Neural cell (in vitro differentiated cells): ENCODE measurements at regions not wholly inside any gene's neighbourhood (a gene's known extent, or its start where the extent isn't known, plus 50 kb on each side); places are given as distances from the start of the nearest gene placed in this dataset.

Source experiments
- H2AFZ ChIP-seq: fragments of 200-600, 300-800 bp; sonication (generic), shearing (Covaris generic); 2 replicates; pipeline ENCODE4 v1.6.0; 2014; ENCODE audit warnings: low read depth, mild to moderate bottlenecking, antibody characterized with exemption, low read length, moderate library complexity
- H3F3A ChIP-seq: fragments of 200-600 bp; shearing (Covaris generic); 2 replicates; pipeline ENCODE4 v1.6.1; 2016; ENCODE audit warnings: mild to moderate bottlenecking, moderate library complexity, mixed read lengths, antibody characterized with exemption, low read length; ENCODE audit not compliant: insufficient read depth, poor library complexity, severe bottlenecking
- H3K27ac ChIP-seq: fragments of 200-600, 300-800 bp; sonication (generic), shearing (Covaris generic); 2 replicates; pipeline ENCODE4 v1.5.1; 2014; ENCODE audit warnings: mild to moderate bottlenecking, low read length, moderate library complexity
- H3K27me3 ChIP-seq: fragments of 300-800, 200-600 bp; sonication (generic), shearing (Covaris generic); 2 replicates; pipeline ENCODE4 v1.6.0; 2014; ENCODE audit warnings: mild to moderate bottlenecking, low read depth, low read length, moderate library complexity; ENCODE audit not compliant: insufficient read depth
- H3K36me3 ChIP-seq: fragments of 300-800, 200-600 bp; sonication (generic), shearing (Covaris generic); 2 replicates; pipeline ENCODE4 v1.5.1; 2014; ENCODE audit warnings: mild to moderate bottlenecking, antibody characterized with exemption, low read length, moderate library complexity; ENCODE audit not compliant: insufficient read depth
- H3K4me2 ChIP-seq: fragments of 300-800, 200-600 bp; sonication (generic), shearing (Covaris generic); 2 replicates; pipeline ENCODE4 v1.6.0; 2014; ENCODE audit warnings: mild to moderate bottlenecking, low read length
- H3K4me3 ChIP-seq: fragments of 300-800, 200-600 bp; sonication (generic), shearing (Covaris generic); 2 replicates; pipeline ENCODE4 v1.5.1; 2014; ENCODE audit warnings: mild to moderate bottlenecking, low read length, moderate library complexity
- H3K79me2 ChIP-seq: fragments of 200-600 bp; shearing (Covaris generic); replicated peaks from 2 replicates; pipeline ENCODE4 v1.6.0; 2014; ENCODE audit warnings: mild to moderate bottlenecking, low read length, moderate library complexity; ENCODE audit not compliant: insufficient read depth
- H3K9ac ChIP-seq: fragments of 300-800, 200-600 bp; sonication (generic), shearing (Covaris generic); 2 replicates; pipeline ENCODE4 v1.6.1; 2016; ENCODE audit warnings: mild to moderate bottlenecking, low read length, mixed read lengths
- H3K9me2 ChIP-seq: fragments of 200-600 bp; shearing (Covaris generic); 2 replicates; pipeline ENCODE4 v1.6.1; 2016; ENCODE audit warnings: mild to moderate bottlenecking, low read length, mixed read lengths; ENCODE audit not compliant: insufficient read depth
- H3K9me3 ChIP-seq: fragments of 200-600, 300-800 bp; sonication (generic), shearing (Covaris generic); 2 replicates; pipeline ENCODE4 v1.6.1; 2016; ENCODE audit warnings: mild to moderate bottlenecking, mixed run types, low read length, moderate library complexity, mixed read lengths
- H4K20me1 ChIP-seq: fragments of 200-600 bp; shearing (Covaris generic); 2 replicates; pipeline ENCODE4 v1.6.1; 2016; ENCODE audit warnings: mild to moderate bottlenecking, mixed run types; ENCODE audit not compliant: insufficient read depth
- EP300 ChIP-seq: fragments of 450-650 bp; conservative IDR thresholded peaks from 2 replicates; pipeline ENCODE4 v1.6.1; 2014; ENCODE audit warnings: antibody characterized with exemption, mild to moderate bottlenecking, moderate library complexity; ENCODE audit not compliant: poor library complexity, severe bottlenecking
- EZH2 ChIP-seq: fragments of 200-600, 300-800 bp; shearing (Covaris generic), sonication (generic); IDR thresholded peaks from 2 replicates; pipeline ENCODE4 v1.6.1; 2014; ENCODE audit warnings: antibody characterized with exemption, low read length, borderline replicate concordance, mild to moderate bottlenecking; ENCODE audit not compliant: insufficient read depth, poor library complexity, severe bottlenecking
- MXI1 ChIP-seq: fragments of 450-650 bp; conservative IDR thresholded peaks from 2 replicates; pipeline ENCODE4 v1.6.1; 2014; ENCODE audit warnings: antibody characterized with exemption, mild to moderate bottlenecking; ENCODE audit not compliant: poor library complexity, severe bottlenecking
- POLR2AphosphoS5 ChIP-seq: IDR thresholded peaks from 2 replicates; pipeline ENCODE4 v1.6.1; 2012
- RAD21 ChIP-seq: fragments of 450-650 bp; conservative IDR thresholded peaks from 2 replicates; pipeline ENCODE4 v1.6.1; 2014; ENCODE audit warnings: antibody characterized with exemption, mild to moderate bottlenecking, moderate library complexity
- SMC3 ChIP-seq: fragments of 450-650 bp; conservative IDR thresholded peaks from 2 replicates; pipeline ENCODE4 v1.6.1; 2014; ENCODE audit warnings: antibody characterized with exemption, mild to moderate bottlenecking, moderate library complexity; ENCODE audit not compliant: poor library complexity
- TAF1 ChIP-seq: IDR thresholded peaks from 2 replicates; pipeline ENCODE4 v1.6.1; 2012; ENCODE audit warnings: low read depth
- small RNA-seq, 3 experiments: library from RNA; depleted of rRNA; stranded (forward); fragments of <200 nt; gene quantifications; one replicate each; pipeline ENCODE3, GENCODE V24; 2012
- TF ChIP-seq, protein P1 (sequence below): IDR thresholded peaks from 2 replicates; pipeline ENCODE4 v1.6.1; 2012; ENCODE audit warnings: borderline replicate concordance
- TF ChIP-seq, protein P2 (sequence below): fragments of 450-650 bp; IDR thresholded peaks from 2 replicates; pipeline ENCODE4 v1.5.1; 2014; ENCODE audit warnings: antibody characterized with exemption, mild to moderate bottlenecking, moderate library complexity; ENCODE audit not compliant: poor library complexity, severe bottlenecking

DNA sequence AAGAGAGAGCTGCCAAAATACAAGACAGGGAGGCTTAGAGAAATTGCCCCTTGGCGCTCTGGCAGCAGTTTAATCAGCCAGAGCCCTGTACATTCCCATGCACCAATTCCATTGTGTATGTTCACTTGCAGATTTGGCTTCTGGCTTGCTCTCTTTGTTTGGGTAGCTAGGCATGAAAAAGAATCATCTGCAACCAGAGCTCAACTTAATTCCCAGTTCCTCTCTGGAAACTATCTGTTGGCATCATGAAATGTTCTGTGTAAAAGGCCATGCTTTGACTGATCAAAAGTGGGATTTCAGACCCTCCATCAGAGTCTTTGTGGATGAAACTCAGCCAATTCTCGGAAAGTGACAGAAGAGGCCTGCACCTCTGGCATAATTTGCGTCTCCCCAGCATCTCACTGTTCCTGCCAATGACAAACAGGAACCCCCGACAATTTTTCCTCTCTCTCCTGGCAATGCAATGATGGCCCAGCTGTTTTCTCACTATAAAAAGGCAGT is 53.8 kb upstream of the RAD23B start:
- Histone ChIP-seq H3K9me2 (no peaks in the 10 kb centered on the region), H3K9ac (no peak overlapping the region), H3K4me3 (no peak overlapping the region), H3K27me3 (peaks cover 45% of the 10 kb centered on the region), H3K4me2 (no peak overlapping the region), H3K36me3 (no peaks in the 10 kb centered on the region), H3K79me2 (no peaks in the 10 kb centered on the region), H3K27ac (no peak overlapping the region), H3K9me3 (peaks cover 5% of the 10 kb centered on the region), H4K20me1 (no peaks in the 10 kb centered on the region), H3F3A (no peaks in the 10 kb centered on the region), H2AFZ (no peak overlapping the region)
- TF ChIP-seq, protein P1, sequence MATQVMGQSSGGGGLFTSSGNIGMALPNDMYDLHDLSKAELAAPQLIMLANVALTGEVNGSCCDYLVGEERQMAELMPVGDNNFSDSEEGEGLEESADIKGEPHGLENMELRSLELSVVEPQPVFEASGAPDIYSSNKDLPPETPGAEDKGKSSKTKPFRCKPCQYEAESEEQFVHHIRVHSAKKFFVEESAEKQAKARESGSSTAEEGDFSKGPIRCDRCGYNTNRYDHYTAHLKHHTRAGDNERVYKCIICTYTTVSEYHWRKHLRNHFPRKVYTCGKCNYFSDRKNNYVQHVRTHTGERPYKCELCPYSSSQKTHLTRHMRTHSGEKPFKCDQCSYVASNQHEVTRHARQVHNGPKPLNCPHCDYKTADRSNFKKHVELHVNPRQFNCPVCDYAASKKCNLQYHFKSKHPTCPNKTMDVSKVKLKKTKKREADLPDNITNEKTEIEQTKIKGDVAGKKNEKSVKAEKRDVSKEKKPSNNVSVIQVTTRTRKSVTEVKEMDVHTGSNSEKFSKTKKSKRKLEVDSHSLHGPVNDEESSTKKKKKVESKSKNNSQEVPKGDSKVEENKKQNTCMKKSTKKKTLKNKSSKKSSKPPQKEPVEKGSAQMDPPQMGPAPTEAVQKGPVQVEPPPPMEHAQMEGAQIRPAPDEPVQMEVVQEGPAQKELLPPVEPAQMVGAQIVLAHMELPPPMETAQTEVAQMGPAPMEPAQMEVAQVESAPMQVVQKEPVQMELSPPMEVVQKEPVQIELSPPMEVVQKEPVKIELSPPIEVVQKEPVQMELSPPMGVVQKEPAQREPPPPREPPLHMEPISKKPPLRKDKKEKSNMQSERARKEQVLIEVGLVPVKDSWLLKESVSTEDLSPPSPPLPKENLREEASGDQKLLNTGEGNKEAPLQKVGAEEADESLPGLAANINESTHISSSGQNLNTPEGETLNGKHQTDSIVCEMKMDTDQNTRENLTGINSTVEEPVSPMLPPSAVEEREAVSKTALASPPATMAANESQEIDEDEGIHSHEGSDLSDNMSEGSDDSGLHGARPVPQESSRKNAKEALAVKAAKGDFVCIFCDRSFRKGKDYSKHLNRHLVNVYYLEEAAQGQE = no peak
- TF ChIP-seq RAD21 (no peak), TAF1 (no peak), EP300 (no peak), SMC3 (no peak), EZH2 (no peak), MXI1 (no peak), POLR2AphosphoS5 (no peak)
- TF ChIP-seq, protein P2, sequence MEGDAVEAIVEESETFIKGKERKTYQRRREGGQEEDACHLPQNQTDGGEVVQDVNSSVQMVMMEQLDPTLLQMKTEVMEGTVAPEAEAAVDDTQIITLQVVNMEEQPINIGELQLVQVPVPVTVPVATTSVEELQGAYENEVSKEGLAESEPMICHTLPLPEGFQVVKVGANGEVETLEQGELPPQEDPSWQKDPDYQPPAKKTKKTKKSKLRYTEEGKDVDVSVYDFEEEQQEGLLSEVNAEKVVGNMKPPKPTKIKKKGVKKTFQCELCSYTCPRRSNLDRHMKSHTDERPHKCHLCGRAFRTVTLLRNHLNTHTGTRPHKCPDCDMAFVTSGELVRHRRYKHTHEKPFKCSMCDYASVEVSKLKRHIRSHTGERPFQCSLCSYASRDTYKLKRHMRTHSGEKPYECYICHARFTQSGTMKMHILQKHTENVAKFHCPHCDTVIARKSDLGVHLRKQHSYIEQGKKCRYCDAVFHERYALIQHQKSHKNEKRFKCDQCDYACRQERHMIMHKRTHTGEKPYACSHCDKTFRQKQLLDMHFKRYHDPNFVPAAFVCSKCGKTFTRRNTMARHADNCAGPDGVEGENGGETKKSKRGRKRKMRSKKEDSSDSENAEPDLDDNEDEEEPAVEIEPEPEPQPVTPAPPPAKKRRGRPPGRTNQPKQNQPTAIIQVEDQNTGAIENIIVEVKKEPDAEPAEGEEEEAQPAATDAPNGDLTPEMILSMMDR = no peak

Small RNAs in the stretch of these regions (small RNA-seq; reads per million reads assigned to genes)
- gene AL807761.1 = 0 reads per million in 3 experiments
